ENCODE measurements at regions not wholly inside any gene's neighbourhood (a gene's known extent, or its start where the extent isn't known, plus 50 kb on each side); places are given as distances from the start of the nearest gene placed in this dataset.

- no peak for DNase-seq (ENCODE audit: low read depth)
Observed at GRCh38 chr9:31612336-31613030, 772.0 kb upstream of the ACO1 start.

- DNase-seq (ENCODE audit: low read depth): no peak
Observed at GRCh38 chr9:31615966-31616365, 768.5 kb upstream of the ACO1 start.

GRCh38 chr9:31623511-31623910 is 760.9 kb upstream of the ACO1 start:
- no peak for DNase-seq (ENCODE audit: low read depth)

- DNase-seq (ENCODE audit: low read depth): no peak
Observed at GRCh38 chr9:31629292-31629691, 755.2 kb upstream of the ACO1 start.

- no peak for DNase-seq (ENCODE audit: low read depth)
Observed at GRCh38 chr9:31637265-31637664, 747.2 kb upstream of the ACO1 start.

GRCh38 chr9:31637861-31638260 is 746.6 kb upstream of the ACO1 start:
- no peak for DNase-seq (ENCODE audit: low read depth)

- no peak for DNase-seq (ENCODE audit: low read depth)
Observed at GRCh38 chr9:31639451-31639850, 745.0 kb upstream of the ACO1 start.

GRCh38 chr9:31669311-31669710 is 715.1 kb upstream of the ACO1 start:
- no peak for DNase-seq (ENCODE audit: low read depth)

- no peak for DNase-seq (ENCODE audit: low read depth)
Observed at GRCh38 chr9:31671011-31671410, 713.4 kb upstream of the ACO1 start.

- no peak for DNase-seq (ENCODE audit: low read depth)
Observed at GRCh38 chr9:31674264-31674663, 710.2 kb upstream of the ACO1 start.

GRCh38 chr9:31677415-31677814 is 707.0 kb upstream of the ACO1 start:
- DNase-seq (ENCODE audit: low read depth): no peak

- DNase-seq (ENCODE audit: low read depth): no peak
Observed at GRCh38 chr9:31677877-31678276, 706.6 kb upstream of the ACO1 start.

GRCh38 chr9:31683116-31683515 is 701.3 kb upstream of the ACO1 start:
- no peak for DNase-seq (ENCODE audit: low read depth)

GRCh38 chr9:31697956-31698355 is 686.5 kb upstream of the ACO1 start:
- DNase-seq (ENCODE audit: low read depth): no peak

- no peak for DNase-seq (ENCODE audit: low read depth)
Observed at GRCh38 chr9:31699836-31700235, 684.6 kb upstream of the ACO1 start.

GRCh38 chr9:31700252-31701045 is 684.0 kb upstream of the ACO1 start:
- DNase-seq (ENCODE audit: low read depth): no peak

- DNase-seq (ENCODE audit: low read depth): no peak
Observed at GRCh38 chr9:31702957-31703356, 681.5 kb upstream of the ACO1 start.

- DNase-seq (ENCODE audit: low read depth): no peak
Observed at GRCh38 chr9:31715250-31715649, 669.2 kb upstream of the ACO1 start.

- DNase-seq (ENCODE audit: low read depth): no peak
Observed at GRCh38 chr9:31719262-31719661, 665.2 kb upstream of the ACO1 start.

GRCh38 chr9:31730398-31730797 is 654.0 kb upstream of the ACO1 start:
- DNase-seq (ENCODE audit: low read depth): no peak

GRCh38 chr9:31733166-31733565 is 651.3 kb upstream of the ACO1 start:
- DNase-seq (ENCODE audit: low read depth): no peak

- no peak for DNase-seq (ENCODE audit: low read depth)
Observed at GRCh38 chr9:31736581-31737179, 647.8 kb upstream of the ACO1 start.

- no peak for DNase-seq (ENCODE audit: low read depth)
Observed at GRCh38 chr9:31740705-31741104, 643.7 kb upstream of the ACO1 start.

Measured in RPMI7951 (cell line).